H1 (cell line): ENCODE measurements at regions not wholly inside any gene's neighbourhood (a gene's known extent, or its start where the extent isn't known, plus 50 kb on each side); places are given as distances from the start of the nearest gene placed in this dataset.

Experiments used
- CTCF ChIA-PET: fragments of 300-600 bp; sonication (Branson Sonifier 250); formaldehyde crosslinking; loops from one replicate; lab custom pipeline; 2021; ENCODE audit not compliant: partially characterized antibody; lab: Charles Lee
- POLR2A ChIA-PET: fragments of 300-600 bp; sonication (Branson Sonifier 250); formaldehyde crosslinking; loops from one replicate; lab custom pipeline; 2021; ENCODE audit warnings: inconsistent platforms; ENCODE audit not compliant: partially characterized antibody; lab: Charles Lee
- DNase-seq, 2 experiments: peaks; one replicate each; pipeline versions ENCODE4 v3.0.0 to v3.0.0-alpha.2; 2010 to 2022; ENCODE audit warnings: low spot score in 2 of 2, low read depth in 1 of 2, mixed read lengths in 1 of 2
- FAIRE-seq: peaks from 2 replicates; lab custom pipeline; 2011; peaks lifted over from hg19 to GRCh38; lab: Jason Lieb, UNC
- H2AFZ ChIP-seq: 2 replicates; pipeline ENCODE4 v1.8.1; 2012; ENCODE audit warnings: low read length, inconsistent platforms
- H2AK5ac ChIP-seq: 2 replicates; pipeline ENCODE4 v1.6.1; 2013; ENCODE audit warnings: low read depth, low read length
- H2BK120ac ChIP-seq: replicated peaks from 2 replicates; pipeline ENCODE3; 2013; ENCODE audit warnings: low read depth, low read length, inconsistent platforms
- H2BK12ac ChIP-seq: 2 replicates; pipeline ENCODE4 v1.6.1; 2013; ENCODE audit warnings: low read depth, low read length
- H2BK15ac ChIP-seq: 2 replicates; pipeline ENCODE4 v1.6.1; 2013; ENCODE audit warnings: low read length
- H2BK20ac ChIP-seq: 2 replicates; pipeline ENCODE4 v1.6.1; 2013; ENCODE audit warnings: low read length
- H2BK5ac ChIP-seq: 2 replicates; pipeline ENCODE4 v1.6.1; 2013; ENCODE audit warnings: low read depth, low read length
- H3K14ac ChIP-seq: 2 replicates; pipeline ENCODE4 v1.6.1; 2013; ENCODE audit warnings: inconsistent platforms; ENCODE audit not compliant: insufficient read length
- H3K18ac ChIP-seq: 2 replicates; pipeline ENCODE4 v1.6.1; 2013; ENCODE audit warnings: low read length; ENCODE audit errors: extremely low read depth
- H3K23ac ChIP-seq: 2 replicates; pipeline ENCODE4 v1.6.1; 2013; ENCODE audit warnings: inconsistent platforms; ENCODE audit not compliant: insufficient read length
- H3K23me2 ChIP-seq: 2 replicates; pipeline ENCODE4 v1.6.1; 2013; ENCODE audit warnings: low read depth, low read length
- H3K27ac ChIP-seq: 2 replicates; pipeline ENCODE4 v1.6.1; 2011; ENCODE audit warnings: low read depth, low read length, inconsistent platforms
- H3K27me3 ChIP-seq, 4 experiments: replicated peaks in 1 of 4; 1 replicate in 1 of 4; 2 replicates in 3 of 4; pipeline versions ENCODE4 v1.6.1 to v1.8.1; 2011 to 2013; ENCODE audit warnings: low read length in 3 of 4, mild to moderate bottlenecking in 3 of 4, inconsistent platforms in 2 of 4, mixed read lengths in 2 of 4, moderate library complexity in 1 of 4; ENCODE audit not compliant: control insufficient read depth in 3 of 4, insufficient read depth in 3 of 4; ENCODE audit errors: extremely low read depth in 1 of 4
- H3K36me3 ChIP-seq, 4 experiments: 2 replicates each; pipeline versions ENCODE4 v1.6.1 to v1.8.1; 2011 to 2013; ENCODE audit warnings: mild to moderate bottlenecking in 4 of 4, low read length in 3 of 4, moderate library complexity in 2 of 4, control low read depth in 1 of 4, inconsistent platforms in 1 of 4; ENCODE audit not compliant: insufficient read depth in 4 of 4, control insufficient read depth in 2 of 4
- H3K4ac ChIP-seq: replicated peaks from 2 replicates; pipeline ENCODE3; 2013; ENCODE audit warnings: low read length, low read depth, mixed read lengths, inconsistent platforms; ENCODE audit not compliant: insufficient read length
- H3K4me1 ChIP-seq, 4 experiments: replicated peaks in 1 of 4; 1 replicate in 1 of 4; 2 replicates in 3 of 4; pipeline versions ENCODE4 v1.6.1 to v1.8.1; 2011 to 2013; ENCODE audit warnings: low read length in 3 of 4, inconsistent platforms in 2 of 4, mixed read lengths in 1 of 4; ENCODE audit not compliant: insufficient read depth in 4 of 4, control insufficient read depth in 3 of 4
- H3K4me2 ChIP-seq, 2 experiments: 2 replicates each; pipeline versions ENCODE4 v1.6.1 to v1.8.1; 2011 to 2013; ENCODE audit warnings: low read depth in 2 of 2, low read length in 2 of 2, control low read depth in 1 of 2, inconsistent platforms in 1 of 2, mild to moderate bottlenecking in 1 of 2; ENCODE audit not compliant: insufficient read depth in 1 of 2
- H3K4me3 ChIP-seq, 4 experiments: fragments of 200-600, 300-600 bp in 1 of 4; sonication (generic), shearing (Covaris generic), sonication (Bioruptor Twin) in 1 of 4; 2 replicates each; pipeline versions ENCODE4 v1.5.1 to v1.8.1; 2011 to 2016; ENCODE audit warnings: low read length in 4 of 4, low read depth in 3 of 4, control low read depth in 2 of 4, inconsistent platforms in 2 of 4, mild to moderate bottlenecking in 2 of 4, mixed read lengths in 1 of 4, moderate library complexity in 1 of 4; ENCODE audit not compliant: insufficient read depth in 2 of 4; ENCODE audit errors: extremely low read depth in 1 of 4
- H3K56ac ChIP-seq: replicated peaks from 2 replicates; pipeline ENCODE3; 2013; ENCODE audit warnings: low read depth, mild to moderate bottlenecking, mixed read lengths, low read length, inconsistent platforms; ENCODE audit not compliant: insufficient read length
- H3K79me1 ChIP-seq: 2 replicates; pipeline ENCODE4 v1.6.1; 2013; ENCODE audit warnings: low read depth, low read length, control low read depth
- H3K79me2 ChIP-seq, 2 experiments: 2 replicates each; pipeline versions ENCODE4 v1.6.1 to v1.8.1; 2012 to 2013; ENCODE audit warnings: low read length in 2 of 2, mild to moderate bottlenecking in 2 of 2, inconsistent platforms in 1 of 2; ENCODE audit not compliant: insufficient read depth in 2 of 2, control insufficient read depth in 1 of 2
- H3K9ac ChIP-seq, 4 experiments: replicated peaks in 1 of 4; 1 replicate in 1 of 4; 2 replicates in 3 of 4; pipeline versions ENCODE4 v1.6.1 to v1.8.1; 2011 to 2013; ENCODE audit warnings: low read depth in 3 of 4, low read length in 3 of 4, control low read depth in 2 of 4, mild to moderate bottlenecking in 2 of 4, moderate library complexity in 2 of 4, inconsistent platforms in 1 of 4; ENCODE audit errors: extremely low read depth in 1 of 4
- H3K9me3 ChIP-seq, 2 experiments: 2 replicates each; pipeline versions ENCODE4 v1.6.1 to v1.8.1; 2012 to 2013; ENCODE audit warnings: mild to moderate bottlenecking in 2 of 2, moderate library complexity in 2 of 2, control low read depth in 1 of 2, inconsistent platforms in 1 of 2, low read depth in 1 of 2, low read length in 1 of 2, mixed read lengths in 1 of 2; ENCODE audit not compliant: insufficient read depth in 2 of 2
- H4K20me1 ChIP-seq, 2 experiments: replicated peaks in 1 of 2; 2 replicates each; pipeline versions ENCODE3 to v1.8.1; 2011 to 2013; ENCODE audit warnings: inconsistent platforms in 2 of 2, low read length in 2 of 2, mild to moderate bottlenecking in 1 of 2; ENCODE audit not compliant: insufficient read depth in 2 of 2, control insufficient read depth in 1 of 2
- H4K5ac ChIP-seq: 2 replicates; pipeline ENCODE4 v1.6.1; 2013; ENCODE audit warnings: low read length, low read depth, mixed read lengths, inconsistent platforms; ENCODE audit not compliant: insufficient read length
- H4K8ac ChIP-seq: 2 replicates; pipeline ENCODE4 v1.8.0; 2013; ENCODE audit warnings: mild to moderate bottlenecking, moderate library complexity, low read length, inconsistent platforms; ENCODE audit not compliant: insufficient read depth; ENCODE audit errors: extremely low read depth
- H4K91ac ChIP-seq: replicated peaks from 2 replicates; pipeline ENCODE3; 2013; ENCODE audit warnings: low read length, mixed read lengths, inconsistent platforms; ENCODE audit not compliant: insufficient read length
- EZH2 ChIP-seq: fragments of 200-600 bp; sonication (generic); IDR thresholded peaks from 2 replicates; pipeline ENCODE4 v1.7.1; 2012; ENCODE audit warnings: low read depth, mild to moderate bottlenecking, moderate library complexity, low read length, inconsistent platforms; ENCODE audit not compliant: severe bottlenecking
- GABPA ChIP-seq: IDR thresholded peaks from 2 replicates; pipeline ENCODE4 v1.6.1; 2011; ENCODE audit warnings: mild to moderate bottlenecking, low read length, moderate library complexity, borderline replicate concordance; ENCODE audit not compliant: insufficient read depth
- HDAC6 ChIP-seq: IDR thresholded peaks from one replicate; pipeline ENCODE4 v1.7.1; 2012; ENCODE audit warnings: low read depth, mild to moderate bottlenecking, inconsistent platforms, low read length, moderate library complexity
- JUN ChIP-seq: IDR thresholded peaks from 2 replicates; pipeline ENCODE4 v1.6.1; 2011; ENCODE audit warnings: low read depth, mild to moderate bottlenecking, improper control_type of control experiment, low read length
- KDM4A ChIP-seq: IDR thresholded peaks from one replicate; pipeline ENCODE4 v1.7.1; 2012; ENCODE audit warnings: low read depth, mild to moderate bottlenecking, moderate library complexity, low read length, inconsistent platforms; ENCODE audit not compliant: severe bottlenecking
- MAFK ChIP-seq: IDR thresholded peaks from 2 replicates; pipeline ENCODE4 v1.6.1; 2012; ENCODE audit warnings: low read depth, mild to moderate bottlenecking, improper control_type of control experiment, low read length
- SIX5 ChIP-seq: IDR thresholded peaks from 2 replicates; pipeline ENCODE4 v1.6.1; 2011; ENCODE audit warnings: mild to moderate bottlenecking, low read depth, low read length
- SRF ChIP-seq: IDR thresholded peaks from 2 replicates; pipeline ENCODE4 v1.6.1; 2011; ENCODE audit warnings: mild to moderate bottlenecking, low read depth, low read length, moderate library complexity
- ZNF274 ChIP-seq: IDR thresholded peaks from 2 replicates; pipeline ENCODE4 v1.7.0; 2012; ENCODE audit warnings: low read length, borderline replicate concordance; ENCODE audit errors: extremely low read depth
- WGBS, 2 experiments: shearing (Covaris generic) in 1 of 2; methylation state at CpG; one replicate each; pipeline versions ENCODE4 v1.1.6 to v1.1.7; 2013 to 2015; ENCODE audit warnings: low lambda C conversion rate in 2 of 2, mixed read lengths in 2 of 2, inconsistent platforms in 1 of 2, low coverage in 1 of 2, missing lambda C conversion rate in 1 of 2; ENCODE audit not compliant: insufficient replicate concordance in 2 of 2, insufficient coverage in 1 of 2, insufficient read length in 1 of 2; ENCODE audit errors: extremely low coverage in 1 of 2, missing lambda C conversion rate in 1 of 2; 5-methylcytosine and 5-hydroxymethylcytosine counted together
- TF ChIP-seq, protein P1 (sequence below): IDR thresholded peaks from 2 replicates; pipeline ENCODE4 v1.6.1; 2011; ENCODE audit warnings: low read length, improper control_type of control experiment

DNA sequence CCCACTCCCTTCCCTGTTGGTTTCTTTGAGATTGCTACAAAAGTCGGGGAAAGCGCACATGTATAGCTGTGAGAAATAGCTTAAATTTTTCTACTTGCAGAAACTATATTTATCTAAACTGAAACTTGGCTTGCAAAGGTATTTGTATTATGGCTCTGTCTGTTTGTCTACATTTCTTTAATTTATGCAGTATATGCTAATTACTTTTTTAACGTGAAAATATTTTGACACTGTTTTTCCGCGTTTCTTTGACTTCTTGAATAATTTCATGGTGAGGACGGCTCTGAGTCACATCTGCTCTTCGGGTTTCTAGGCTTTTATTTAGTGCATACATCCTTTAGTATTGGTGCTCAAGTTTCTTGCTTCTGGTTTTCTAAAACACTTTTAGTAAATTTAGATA is 182.1 kb upstream of the ZRANB2 start:
- no peaks in the 10 kb centered on the region for H4K20me1 ChIP-seq
- H2BK120ac ChIP-seq: no peak overlapping the region
- ChIA-PET POLR2A (no interaction called here), CTCF (no interaction called here)
- H3K4me2 ChIP-seq: no peak overlapping the region
- DNase-seq: no peak
- WGBS, 2 experiments: 73% methylated on average over 7 of the region's 7 CpGs; no CpG with 5 or more reads in 1 of the 2 experiments
- H2BK5ac ChIP-seq: no peak overlapping the region
- H2BK15ac ChIP-seq: no peak overlapping the region
- H3K56ac ChIP-seq: no peak overlapping the region
- H2AFZ ChIP-seq: no peak overlapping the region
- H3K18ac ChIP-seq: no peak overlapping the region
- H3K9me3 ChIP-seq: no peaks in the 10 kb centered on the region
- no peaks in the 10 kb centered on the region for H3K27me3 ChIP-seq
- no peaks in the 10 kb centered on the region for H3K4me1 ChIP-seq
- no peak overlapping the region; a peak in 2 of 7 replicates for H3K9ac ChIP-seq
- H3K36me3 ChIP-seq: no peaks in the 10 kb centered on the region
- no peaks in the 10 kb centered on the region for H3K23me2 ChIP-seq
- no peak overlapping the region for H3K4me3 ChIP-seq
- H2BK12ac ChIP-seq: no peak overlapping the region
- no peaks in the 10 kb centered on the region for H3K79me2 ChIP-seq
- H2AK5ac ChIP-seq: no peak overlapping the region
- no peak overlapping the region for H4K5ac ChIP-seq
- no peak overlapping the region for H2BK20ac ChIP-seq
- no peak overlapping the region for H3K23ac ChIP-seq
- no peak overlapping the region for H3K14ac ChIP-seq
- H3K4ac ChIP-seq: no peak overlapping the region
- peak overlapping the region; percentile 5; the same call in 1 of the 2 replicates for H4K8ac ChIP-seq
- H3K79me1 ChIP-seq: no peaks in the 10 kb centered on the region
- no peak for FAIRE-seq
- no peak overlapping the region for H3K27ac ChIP-seq
- H4K91ac ChIP-seq: no peak overlapping the region
- TF ChIP-seq HDAC6 (no peak), JUN (no peak), KDM4A (no peak), SRF (no peak), GABPA (no peak), SIX5 (no peak), MAFK (no peak), EZH2 (no peak), ZNF274 (no peak)
- TF ChIP-seq, protein P1, sequence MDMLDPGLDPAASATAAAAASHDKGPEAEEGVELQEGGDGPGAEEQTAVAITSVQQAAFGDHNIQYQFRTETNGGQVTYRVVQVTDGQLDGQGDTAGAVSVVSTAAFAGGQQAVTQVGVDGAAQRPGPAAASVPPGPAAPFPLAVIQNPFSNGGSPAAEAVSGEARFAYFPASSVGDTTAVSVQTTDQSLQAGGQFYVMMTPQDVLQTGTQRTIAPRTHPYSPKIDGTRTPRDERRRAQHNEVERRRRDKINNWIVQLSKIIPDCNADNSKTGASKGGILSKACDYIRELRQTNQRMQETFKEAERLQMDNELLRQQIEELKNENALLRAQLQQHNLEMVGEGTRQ: no peak
